MM.1S (cell line): ENCODE measurements at regions not wholly inside any gene's neighbourhood (a gene's known extent, or its start where the extent isn't known, plus 50 kb on each side); places are given as distances from the start of the nearest gene placed in this dataset.

Source experiments
- CTCF ChIP-seq: fragments of 300-600 bp; sonication (generic); IDR thresholded peaks from 2 replicates; pipeline ENCODE4 v1.5.1; 2016; ENCODE audit warnings: antibody characterized with exemption, low read length, mixed read lengths
- EZH2 ChIP-seq: fragments of 300-600 bp; sonication (generic); optimal IDR thresholded peaks from 2 replicates; pipeline ENCODE3; 2017; ENCODE audit warnings: low read depth, mild to moderate bottlenecking, antibody characterized with exemption, low read length, mixed read lengths
- EZH2phosphoT487 ChIP-seq: fragments of 300-600 bp; sonication (generic); IDR thresholded peaks from 2 replicates; pipeline ENCODE4 v1.6.1; 2018; ENCODE audit warnings: antibody characterized with exemption, low read length

- TF ChIP-seq EZH2 (no peak), CTCF (no peak), EZH2phosphoT487 (no peak)
Observed at GRCh38 chr4:155040031-155040430, 168.4 kb upstream of the NPY2R start.
